GM10266 (cell line): ENCODE measurements at regions not wholly inside any gene's neighbourhood (a gene's known extent, or its start where the extent isn't known, plus 50 kb on each side); places are given as distances from the start of the nearest gene placed in this dataset.

ENCODE experiments used
- DNase-seq: peaks from one replicate; pipeline ENCODE4 v3.0.0; 2012; ENCODE audit errors: extremely low spot score
- CTCF ChIP-seq: IDR thresholded peaks from 2 replicates; pipeline ENCODE4 v1.5.1; 2012; ENCODE audit warnings: mild to moderate bottlenecking, low read depth; ENCODE audit not compliant: control insufficient read depth, insufficient read depth; ENCODE audit errors: missing control alignments

- no peak for TF ChIP-seq CTCF
- DNase-seq: no peak
These were observed 203.1 kb upstream of the CADM1 start for GRCh38 chr11:115707180-115707905.

DNA sequence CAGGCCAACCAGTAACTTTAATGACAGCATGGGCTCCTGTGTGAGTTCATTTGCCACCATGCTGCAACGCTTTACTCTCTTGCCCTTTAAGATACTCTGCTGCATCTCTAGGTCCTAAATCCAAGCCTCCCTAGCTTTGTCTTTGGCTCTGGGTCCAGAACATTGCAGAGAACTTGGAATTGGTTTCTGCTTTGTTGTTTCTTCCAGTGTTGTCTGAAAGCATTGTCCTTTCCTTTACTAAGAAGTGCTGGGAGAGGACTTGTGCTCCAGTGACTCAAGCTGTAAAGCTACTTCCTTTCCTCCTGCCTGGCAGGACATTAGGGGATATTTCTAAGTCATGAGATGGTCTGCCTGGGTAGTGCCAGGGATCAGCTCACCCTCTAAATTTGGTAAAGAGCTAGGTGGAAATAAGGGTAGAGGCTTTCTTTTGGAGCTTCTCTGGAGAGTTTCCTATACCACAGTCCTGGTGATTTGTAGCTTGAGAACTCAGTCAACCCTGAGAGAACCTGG is 202.5 kb upstream of the CADM1 start:
- no peak for DNase-seq
- no peak for TF ChIP-seq CTCF

DNA sequence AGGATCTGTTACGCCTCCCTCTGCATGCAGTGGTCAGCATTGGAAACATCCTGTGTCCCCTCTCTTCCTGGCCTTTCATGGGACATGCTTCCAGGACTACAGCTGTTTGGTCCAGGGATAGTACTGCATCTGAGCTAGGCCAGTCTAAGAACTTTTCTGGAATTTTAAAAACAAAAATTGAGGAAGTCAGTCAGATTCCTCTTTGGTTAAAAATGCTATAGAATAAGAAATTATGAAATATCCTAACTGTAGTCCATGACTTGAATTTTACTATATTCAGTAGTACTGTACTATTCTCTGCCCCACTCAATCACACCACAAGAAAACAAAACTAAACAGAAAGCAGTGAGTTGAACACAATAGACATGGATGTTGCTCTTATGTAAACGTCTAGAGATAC is 201.0 kb upstream of the CADM1 start:
- no peak for TF ChIP-seq CTCF
- DNase-seq: no peak

- no peak for TF ChIP-seq CTCF
- DNase-seq: no peak
These were observed 197.0 kb upstream of the CADM1 start for GRCh38 chr11:115700981-115701875.

DNA sequence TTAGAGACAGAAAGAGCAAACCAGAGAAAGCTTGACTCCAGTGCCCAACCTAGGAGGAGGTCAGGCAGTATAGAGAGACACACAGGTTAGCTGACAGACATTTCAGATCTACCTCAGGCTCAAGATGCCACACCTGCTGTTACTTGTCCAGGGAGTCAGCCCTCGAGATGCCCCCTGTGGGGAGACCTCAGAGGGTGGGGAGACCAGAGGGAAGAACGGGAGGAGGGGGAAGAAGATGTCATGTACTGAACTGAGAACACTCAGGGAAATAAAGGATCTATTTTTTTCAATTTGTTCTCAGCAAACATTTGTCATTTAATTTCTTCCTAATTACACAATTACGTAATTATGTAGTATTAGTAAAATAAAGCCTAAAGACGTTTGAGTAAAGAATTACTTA is 196.3 kb upstream of the CADM1 start:
- DNase-seq: no peak
- no peak for TF ChIP-seq CTCF

- no peak for TF ChIP-seq CTCF
- no peak for DNase-seq
These were observed 195.5 kb upstream of the CADM1 start for GRCh38 chr11:115699733-115700132.

DNA sequence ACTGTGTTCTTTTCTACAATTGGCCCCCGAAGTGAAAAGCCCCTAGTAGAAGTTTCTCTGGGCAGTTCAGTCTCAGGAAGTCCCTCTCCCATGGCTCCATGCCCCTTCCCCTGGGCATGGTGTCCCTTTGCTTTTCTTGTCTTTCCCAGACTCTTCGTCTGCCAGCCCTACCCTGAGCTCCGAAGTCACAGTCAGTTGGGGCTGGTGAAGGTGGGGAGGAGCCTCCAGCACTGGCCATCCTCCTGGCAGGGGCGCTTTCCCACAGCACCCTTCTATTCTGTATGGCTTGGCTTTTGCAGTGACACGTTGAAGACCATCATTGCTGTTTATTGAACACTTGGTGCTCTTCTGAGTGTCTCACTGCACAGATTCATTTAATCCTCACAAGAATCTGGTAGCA is 195.1 kb upstream of the CADM1 start:
- no peak for TF ChIP-seq CTCF
- DNase-seq: no peak
